Panc1 (cell line): ENCODE measurements at regions not wholly inside any gene's neighbourhood (a gene's known extent, or its start where the extent isn't known, plus 50 kb on each side); places are given as distances from the start of the nearest gene placed in this dataset.

Experiments used
- ATAC-seq: fragments of 200-7000 bp; cut with Tn5 transposase; 2 replicates; pipeline ENCODE4 v1.9.1; 2020; ENCODE audit warnings: mild to moderate bottlenecking, moderate library complexity
- BruUV-seq: library from RNA; stranded (reverse); fragments of 400-500 nt; replicated peaks from 2 replicates; lab custom pipeline; 2021; lab: Mats Ljungman, UMichigan
- CTCF ChIA-PET: fragments of 300-600 bp; sonication (Branson Sonifier 250); formaldehyde crosslinking; loops from one replicate; lab custom pipeline; 2022; ENCODE audit warnings: antibody characterized with exemption; lab: Charles Lee
- POLR2A ChIA-PET: fragments of 300-600 bp; sonication (Branson Sonifier 250); formaldehyde crosslinking; loops from one replicate; lab custom pipeline; 2022; ENCODE audit warnings: antibody characterized with exemption; lab: Charles Lee
- DNase-seq: peaks from one replicate; pipeline ENCODE4 v3.0.0-alpha.2; 2010; ENCODE audit warnings: low read depth, low spot score
- H3K27ac ChIP-seq: 2 replicates; pipeline ENCODE4 v1.5.1; 2011; ENCODE audit warnings: mild to moderate bottlenecking, low read length, inconsistent platforms
- H3K27me3 ChIP-seq: fragments of 200-500 bp; sonication (Bioruptor generic); 2 replicates; pipeline ENCODE4 v1.6.0; 2014; ENCODE audit warnings: low read length, inconsistent platforms; ENCODE audit not compliant: control insufficient read depth, insufficient read depth
- H3K36me3 ChIP-seq: fragments of 200-500 bp; sonication (Bioruptor generic); 2 replicates; pipeline ENCODE4 v1.5.1; 2014; ENCODE audit warnings: inconsistent platforms, mild to moderate bottlenecking, low read length, moderate library complexity; ENCODE audit not compliant: control insufficient read depth, insufficient read depth
- H3K4me1 ChIP-seq: 2 replicates; pipeline ENCODE4 v1.5.1; 2011; ENCODE audit warnings: inconsistent platforms, mild to moderate bottlenecking, low read length, moderate library complexity; ENCODE audit not compliant: control insufficient read depth, insufficient read depth
- H3K4me3 ChIP-seq, 2 experiments: 2 replicates each; pipeline ENCODE4 v1.5.1; 2011 to 2012; ENCODE audit warnings: low read depth in 2 of 2, low read length in 2 of 2, mild to moderate bottlenecking in 2 of 2, inconsistent platforms in 1 of 2, moderate library complexity in 1 of 2
- H3K9me3 ChIP-seq: fragments of 200-500 bp; sonication (Bioruptor generic); 2 replicates; pipeline ENCODE4 v1.5.1; 2014; ENCODE audit warnings: low read depth, mild to moderate bottlenecking, inconsistent platforms, low read length, moderate library complexity; ENCODE audit not compliant: control insufficient read depth, insufficient read depth
- CTCF ChIP-seq: fragments of 450-650 bp; IDR thresholded peaks from 2 replicates; pipeline ENCODE4 v1.5.1; 2017; ENCODE audit warnings: mild to moderate bottlenecking
- POLR2AphosphoS5 ChIP-seq: IDR thresholded peaks from 2 replicates; pipeline ENCODE4 v1.6.1; 2012; ENCODE audit warnings: mild to moderate bottlenecking, low read depth, low read length, moderate library complexity
- SIN3A ChIP-seq: IDR thresholded peaks from 2 replicates; pipeline ENCODE4 v1.6.1; 2012; ENCODE audit warnings: low read depth, mild to moderate bottlenecking, low read length, moderate library complexity, borderline replicate concordance; ENCODE audit not compliant: insufficient read depth
- TCF7L2 ChIP-seq: IDR thresholded peaks from 2 replicates; pipeline ENCODE4 v1.6.1; 2011; ENCODE audit warnings: mild to moderate bottlenecking, low read depth, low read length, inconsistent platforms
- in situ Hi-C: cut with HindIII; loops from 2 replicates; pipeline ENCODE4 v1.10.0; 2016; ENCODE audit warnings: low sequenced_read_pairs, low pct_unique_long_range_greater_than_20kb
- intact Hi-C: fragments of 100-400 bp; cut with micrococcal nuclease; formaldehyde crosslinking; loops from one replicate; pipeline ENCODE4 v1.10.0; 2022; ENCODE audit not compliant: unreplicated experiment
- TF ChIP-seq, protein P1 (sequence below), 2 experiments: IDR thresholded peaks; 2 replicates each; pipeline ENCODE4 v1.6.1; 2011 to 2012; ENCODE audit warnings: low read depth in 2 of 2, control low read depth in 1 of 2, low read length in 1 of 2, mild to moderate bottlenecking in 1 of 2, moderate library complexity in 1 of 2; ENCODE audit not compliant: insufficient read depth in 1 of 2

- no peak for TF ChIP-seq SIN3A
- BruUV-seq, result no TSS peak
- Histone ChIP-seq H3K27me3 (no peaks in the 10 kb centered on the region), H3K36me3 (no peaks in the 10 kb centered on the region), H3K4me1 (no peaks in the 10 kb centered on the region), H3K4me3 (no peak overlapping the region), H3K9me3 (no peaks in the 10 kb centered on the region), H3K27ac (no peak overlapping the region)
- no peak for DNase-seq
- ATAC-seq, result no peak
- in situ Hi-C loops (no loop called here), intact Hi-C loops (no loop called here)
- CTCF ChIA-PET, result no interaction called here
- POLR2A ChIA-PET, result no interaction called here
Measured at GRCh38 chrX:39675619-39676018, 422.1 kb downstream of the BCOR start.

- no TSS peak for BruUV-seq
- Histone ChIP-seq H3K4me3 (no peak overlapping the region), H3K9me3 (no peaks in the 10 kb centered on the region), H3K36me3 (no peaks in the 10 kb centered on the region), H3K27ac (no peak overlapping the region), H3K27me3 (no peaks in the 10 kb centered on the region), H3K4me1 (no peaks in the 10 kb centered on the region)
- CTCF ChIA-PET, result no interaction called here
- POLR2A ChIA-PET, result no interaction called here
- intact Hi-C loops, result no loop called here
- DNase-seq (no peak), ATAC-seq (no peak)
- TF ChIP-seq, protein P1, sequence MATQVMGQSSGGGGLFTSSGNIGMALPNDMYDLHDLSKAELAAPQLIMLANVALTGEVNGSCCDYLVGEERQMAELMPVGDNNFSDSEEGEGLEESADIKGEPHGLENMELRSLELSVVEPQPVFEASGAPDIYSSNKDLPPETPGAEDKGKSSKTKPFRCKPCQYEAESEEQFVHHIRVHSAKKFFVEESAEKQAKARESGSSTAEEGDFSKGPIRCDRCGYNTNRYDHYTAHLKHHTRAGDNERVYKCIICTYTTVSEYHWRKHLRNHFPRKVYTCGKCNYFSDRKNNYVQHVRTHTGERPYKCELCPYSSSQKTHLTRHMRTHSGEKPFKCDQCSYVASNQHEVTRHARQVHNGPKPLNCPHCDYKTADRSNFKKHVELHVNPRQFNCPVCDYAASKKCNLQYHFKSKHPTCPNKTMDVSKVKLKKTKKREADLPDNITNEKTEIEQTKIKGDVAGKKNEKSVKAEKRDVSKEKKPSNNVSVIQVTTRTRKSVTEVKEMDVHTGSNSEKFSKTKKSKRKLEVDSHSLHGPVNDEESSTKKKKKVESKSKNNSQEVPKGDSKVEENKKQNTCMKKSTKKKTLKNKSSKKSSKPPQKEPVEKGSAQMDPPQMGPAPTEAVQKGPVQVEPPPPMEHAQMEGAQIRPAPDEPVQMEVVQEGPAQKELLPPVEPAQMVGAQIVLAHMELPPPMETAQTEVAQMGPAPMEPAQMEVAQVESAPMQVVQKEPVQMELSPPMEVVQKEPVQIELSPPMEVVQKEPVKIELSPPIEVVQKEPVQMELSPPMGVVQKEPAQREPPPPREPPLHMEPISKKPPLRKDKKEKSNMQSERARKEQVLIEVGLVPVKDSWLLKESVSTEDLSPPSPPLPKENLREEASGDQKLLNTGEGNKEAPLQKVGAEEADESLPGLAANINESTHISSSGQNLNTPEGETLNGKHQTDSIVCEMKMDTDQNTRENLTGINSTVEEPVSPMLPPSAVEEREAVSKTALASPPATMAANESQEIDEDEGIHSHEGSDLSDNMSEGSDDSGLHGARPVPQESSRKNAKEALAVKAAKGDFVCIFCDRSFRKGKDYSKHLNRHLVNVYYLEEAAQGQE (IDR thresholded peaks at IDR 0.05; ENCODE audit: insufficient read depth in 1 of 2, low read depth in 2 of 2, low read length in 1 of 2), result no peak
- TF ChIP-seq POLR2AphosphoS5, result no peak
- TF ChIP-seq SIN3A, result no peak
- TF ChIP-seq TCF7L2, result no peak
- no peak for TF ChIP-seq CTCF
- in situ Hi-C loops, result no loop called here
Measured at GRCh38 chrX:39676434-39676833, 421.3 kb downstream of the BCOR start.

- TF ChIP-seq POLR2AphosphoS5 (no peak), CTCF (no peak), TCF7L2 (no peak), SIN3A (no peak)
- TF ChIP-seq, protein P1 (IDR thresholded peaks at IDR 0.05; ENCODE audit: insufficient read depth in 1 of 2, low read depth in 2 of 2, low read length in 1 of 2), result no peak
- ATAC-seq (no peak), DNase-seq (no peak)
- no peaks in the 10 kb centered on the region for H3K27me3 ChIP-seq
- POLR2A ChIA-PET, result no interaction called here
- no peaks in the 10 kb centered on the region for H3K9me3 ChIP-seq
- CTCF ChIA-PET, result no interaction called here
- no TSS peak for BruUV-seq
- H3K4me3 ChIP-seq, result no peak overlapping the region
- intact Hi-C loops (no loop called here), in situ Hi-C loops (no loop called here)
- H3K4me1 ChIP-seq, result no peaks in the 10 kb centered on the region
- H3K27ac ChIP-seq, result no peak overlapping the region
- no peaks in the 10 kb centered on the region for H3K36me3 ChIP-seq
Measured at GRCh38 chrX:39677585-39677977, 420.2 kb downstream of the BCOR start.
